GM23248 (cell line): ENCODE measurements at regions not wholly inside any gene's neighbourhood (a gene's known extent, or its start where the extent isn't known, plus 50 kb on each side); places are given as distances from the start of the nearest gene placed in this dataset.

Source experiments
- DNase-seq: peaks from one replicate; pipeline ENCODE4 v3.0.0-alpha.2; 2015
- H2AFZ ChIP-seq: fragments of 200-600 bp; sonication (generic); 2 replicates; pipeline ENCODE4 v1.6.1; 2016; ENCODE audit warnings: antibody characterized with exemption
- H3F3A ChIP-seq: fragments of 200-600 bp; sonication (generic); 2 replicates; pipeline ENCODE4 v1.6.1; 2016; ENCODE audit warnings: mild to moderate bottlenecking, antibody characterized with exemption, mixed run types; ENCODE audit not compliant: insufficient read depth
- H3K27ac ChIP-seq: fragments of 200-600 bp; sonication (generic); 2 replicates; pipeline ENCODE4 v1.5.1; 2016; ENCODE audit warnings: mild to moderate bottlenecking
- H3K27me3 ChIP-seq: fragments of 200-600 bp; sonication (generic); replicated peaks from 2 replicates; pipeline ENCODE4 v1.6.1; 2016; ENCODE audit warnings: mild to moderate bottlenecking; ENCODE audit not compliant: insufficient read depth
- H3K36me3 ChIP-seq: fragments of 200-600 bp; sonication (generic); 2 replicates; pipeline ENCODE4 v1.6.1; 2016; ENCODE audit warnings: low read depth, mild to moderate bottlenecking
- H3K4me1 ChIP-seq: fragments of 200-600 bp; sonication (generic); 2 replicates; pipeline ENCODE4 v1.6.1; 2016; ENCODE audit warnings: mild to moderate bottlenecking; ENCODE audit not compliant: insufficient read depth
- H3K4me2 ChIP-seq: fragments of 200-600 bp; sonication (generic); one replicate; pipeline ENCODE4 v1.6.1; 2016; ENCODE audit warnings: mild to moderate bottlenecking; ENCODE audit not compliant: unreplicated experiment
- H3K4me3 ChIP-seq: fragments of 200-600 bp; sonication (generic); 2 replicates; pipeline ENCODE4 v1.5.1; 2016; ENCODE audit warnings: mild to moderate bottlenecking
- H3K79me2 ChIP-seq: fragments of 200-600 bp; sonication (generic); 2 replicates; pipeline ENCODE4 v1.6.1; 2016; ENCODE audit warnings: mild to moderate bottlenecking; ENCODE audit not compliant: insufficient read depth
- H3K9ac ChIP-seq: fragments of 200-600 bp; sonication (generic); 2 replicates; pipeline ENCODE4 v1.6.1; 2016; ENCODE audit warnings: mild to moderate bottlenecking
- H3K9me2 ChIP-seq: fragments of 200-600 bp; sonication (generic); 2 replicates; pipeline ENCODE4 v1.6.1; 2016; ENCODE audit warnings: mixed run types, mild to moderate bottlenecking, moderate library complexity; ENCODE audit not compliant: insufficient read depth
- H3K9me3 ChIP-seq: fragments of 200-600 bp; sonication (generic); one replicate; pipeline ENCODE4 v1.6.1; 2017; ENCODE audit warnings: low read depth
- H4K20me1 ChIP-seq: fragments of 200-600 bp; sonication (generic); 2 replicates; pipeline ENCODE4 v1.6.0; 2016; ENCODE audit not compliant: insufficient read depth
- EZH2 ChIP-seq: fragments of 200-600 bp; sonication (generic); IDR thresholded peaks from 2 replicates; pipeline ENCODE4 v1.6.1; 2018; ENCODE audit warnings: antibody characterized with exemption, mild to moderate bottlenecking; ENCODE audit not compliant: insufficient read depth, poor library complexity, severe bottlenecking
- EZH2phosphoT487 ChIP-seq: fragments of 200-600 bp; sonication (generic); IDR thresholded peaks from 2 replicates; pipeline ENCODE4 v1.6.1; 2018; ENCODE audit warnings: antibody characterized with exemption, moderate library complexity, mild to moderate bottlenecking, low read depth; ENCODE audit not compliant: insufficient read depth
- WGBS, 2 experiments: methylation state at CpG; one replicate each; pipeline ENCODE4 v1.1.6; 2015 to 2017; ENCODE audit warnings: low lambda C conversion rate in 2 of 2, low coverage in 1 of 2; ENCODE audit errors: missing lambda C conversion rate in 2 of 2; 5-methylcytosine and 5-hydroxymethylcytosine counted together
- in situ Hi-C: fragments of 300-500 bp; cut with MboI; formaldehyde crosslinking; loops from 2 replicates; pipeline ENCODE4 v1.15.0; 2020

DNA sequence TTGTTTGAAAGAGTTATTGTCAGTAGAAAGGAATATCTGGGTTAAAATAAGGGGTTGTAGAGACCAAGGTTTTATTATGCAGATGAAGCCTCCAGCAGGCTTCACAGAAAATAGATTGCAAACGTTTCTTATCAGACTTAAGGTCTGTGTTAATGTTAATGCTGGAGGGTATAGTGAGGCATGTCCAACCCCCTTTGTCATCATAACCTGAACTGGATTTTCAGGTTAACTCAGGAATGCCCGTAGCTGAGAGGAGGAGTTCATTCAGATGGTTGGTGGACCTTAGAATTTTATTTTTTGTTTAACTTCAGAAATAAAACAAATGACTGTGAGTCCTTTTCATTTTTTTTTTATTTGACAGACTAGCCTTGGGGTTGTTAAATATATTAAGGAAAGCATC is 354.1 kb downstream of the GPM6A start:
- Histone ChIP-seq H3K27ac (no peak overlapping the region), H3K4me2 (no peak overlapping the region), H2AFZ (no peak overlapping the region), H3K79me2 (no peaks in the 10 kb centered on the region), H3K9me3 (no peaks in the 10 kb centered on the region), H3F3A (no peaks in the 10 kb centered on the region), H3K9ac (no peak overlapping the region), H4K20me1 (no peaks in the 10 kb centered on the region), H3K36me3 (no peaks in the 10 kb centered on the region), H3K27me3 (no peaks in the 10 kb centered on the region), H3K4me3 (no peak overlapping the region), H3K9me2 (no peaks in the 10 kb centered on the region), H3K4me1 (peaks cover 9% of the 10 kb centered on the region)
- WGBS, 2 experiments: 22 to 34% methylated on average over 2 of the region's 2 CpGs
- TF ChIP-seq EZH2 (no peak), EZH2phosphoT487 (no peak)
- DNase-seq: no peak
- in situ Hi-C loops: no loop called here

DNA sequence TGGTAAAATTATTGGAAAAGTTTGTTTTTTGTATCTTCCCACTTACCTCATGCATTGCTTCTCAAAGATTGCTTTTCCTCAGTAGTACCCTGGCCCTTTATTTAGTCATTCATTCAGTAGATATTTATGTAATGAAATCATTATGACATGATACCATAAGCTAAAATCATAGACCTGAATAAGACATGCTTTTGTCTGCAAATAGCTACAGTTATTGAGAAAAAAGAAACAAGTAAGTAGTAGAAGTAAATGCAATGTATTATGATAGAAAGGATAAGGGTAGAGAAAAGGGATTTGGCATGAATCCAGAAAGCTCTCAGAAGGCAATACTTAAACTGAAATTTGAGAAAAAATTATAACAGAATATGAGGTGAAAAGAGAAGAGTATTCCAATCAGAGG is 352.5 kb downstream of the GPM6A start:
- Histone ChIP-seq H3K4me1 (peaks cover 9% of the 10 kb centered on the region), H3K4me2 (peak overlapping the region; percentile 5), H2AFZ (0 out of 2 replicates have a peak overlapping the region, but pooled peaks have one; percentile 4), H3K27ac (no peak overlapping the region), H3K27me3 (no peaks in the 10 kb centered on the region), H3K9me3 (no peaks in the 10 kb centered on the region), H4K20me1 (no peaks in the 10 kb centered on the region), H3K9me2 (no peaks in the 10 kb centered on the region), H3K4me3 (no peak overlapping the region), H3F3A (no peaks in the 10 kb centered on the region), H3K79me2 (no peaks in the 10 kb centered on the region), H3K9ac (no peak overlapping the region), H3K36me3 (no peaks in the 10 kb centered on the region)
- peak; percentile 13 for DNase-seq
- in situ Hi-C loops: no loop called here
- TF ChIP-seq EZH2: no peak

- no peak for TF ChIP-seq EZH2
- TF ChIP-seq EZH2phosphoT487: no peak
- H4K20me1 ChIP-seq: no peaks in the 10 kb centered on the region
- no peaks in the 10 kb centered on the region for H3K27me3 ChIP-seq
- no peak overlapping the region for H3K4me3 ChIP-seq
- peaks cover 9% of the 10 kb centered on the region for H3K4me1 ChIP-seq
- no peak overlapping the region for H2AFZ ChIP-seq
- H3K27ac ChIP-seq: no peak overlapping the region
- H3F3A ChIP-seq: no peaks in the 10 kb centered on the region
- H3K4me2 ChIP-seq: no peak overlapping the region
- no peaks in the 10 kb centered on the region for H3K9me2 ChIP-seq
- no peaks in the 10 kb centered on the region for H3K9me3 ChIP-seq
- H3K36me3 ChIP-seq: no peaks in the 10 kb centered on the region
- 29 to 30% methylated on average over 4 of the region's 4 CpGs for WGBS, 2 experiments
- no peak overlapping the region for H3K9ac ChIP-seq
- no peaks in the 10 kb centered on the region for H3K79me2 ChIP-seq
- in situ Hi-C loops: no loop called here
- no peak for DNase-seq
Observed at GRCh38 chr4:175460414-175460813, 351.6 kb downstream of the GPM6A start.

DNA sequence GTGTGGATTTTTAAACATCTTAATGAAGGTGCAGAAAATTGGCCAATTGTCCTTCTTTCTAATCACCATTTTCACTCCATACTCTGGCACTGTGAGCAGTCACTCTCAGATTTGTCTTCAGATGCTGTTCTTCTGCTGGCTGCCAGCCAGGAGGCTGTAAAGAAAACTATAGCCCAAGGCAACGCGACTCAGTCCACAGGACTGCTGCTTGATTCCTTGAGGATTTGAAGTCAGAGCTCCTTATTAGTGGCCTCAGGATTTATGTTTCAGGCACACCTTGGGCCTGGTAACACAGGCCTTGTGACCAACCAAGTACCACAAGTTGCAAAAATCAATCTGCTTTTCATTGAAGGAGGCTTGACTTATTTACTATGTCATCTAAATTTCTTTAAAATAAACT is 342.6 kb downstream of the GPM6A start:
- Histone ChIP-seq H3K27ac (0 out of 2 replicates have a peak overlapping the region, but pooled peaks have one; percentile 5), H3K9ac (no peak overlapping the region), H2AFZ (peak overlapping the region; percentile 59; the same call in 1 of the 2 replicates), H3F3A (peaks cover 12% of the 10 kb centered on the region), H3K9me3 (no peaks in the 10 kb centered on the region), H3K79me2 (no peaks in the 10 kb centered on the region), H4K20me1 (no peaks in the 10 kb centered on the region), H3K4me1 (peaks cover 15% of the 10 kb centered on the region), H3K4me2 (peak overlapping the region; percentile 68), H3K4me3 (no peak overlapping the region), H3K27me3 (no peaks in the 10 kb centered on the region), H3K36me3 (no peaks in the 10 kb centered on the region), H3K9me2 (no peaks in the 10 kb centered on the region)
- peak; percentile 52 for DNase-seq
- WGBS, 2 experiments: 10 to 15% methylated on average over 2 of the region's 2 CpGs
- TF ChIP-seq EZH2 (no peak), EZH2phosphoT487 (no peak)
- in situ Hi-C loops: no loop called here

- H3K9me2 ChIP-seq: no peaks in the 10 kb centered on the region
- TF ChIP-seq EZH2phosphoT487: no peak
- no peak for TF ChIP-seq EZH2
- DNase-seq: peak; percentile 36
Observed at GRCh38 chr4:175470131-175470530, 341.9 kb downstream of the GPM6A start.

More at GRCh38 chr4:175470131-175470530, 341.9 kb downstream of the GPM6A start:
- H3K9me3 ChIP-seq: no peaks in the 10 kb centered on the region
- in situ Hi-C loops: no loop called here
- H3F3A ChIP-seq: peaks cover 12% of the 10 kb centered on the region
- peak overlapping the region; percentile 31; the same call in 1 of the 2 replicates for H2AFZ ChIP-seq
- peak overlapping the region; percentile 68 for H3K4me2 ChIP-seq
- H3K27ac ChIP-seq: no peak overlapping the region
- H4K20me1 ChIP-seq: no peaks in the 10 kb centered on the region
- H3K9ac ChIP-seq: no peak overlapping the region
- no peaks in the 10 kb centered on the region for H3K79me2 ChIP-seq
- H3K4me3 ChIP-seq: no peak overlapping the region
- WGBS, 2 experiments: 0% methylated on average over 1 of the region's 1 CpG
- H3K4me1 ChIP-seq: peaks cover 15% of the 10 kb centered on the region
- no peaks in the 10 kb centered on the region for H3K36me3 ChIP-seq
- H3K27me3 ChIP-seq: no peaks in the 10 kb centered on the region
